ENCODE measurements at regions not wholly inside any gene's neighbourhood (a gene's known extent, or its start where the extent isn't known, plus 50 kb on each side); places are given as distances from the start of the nearest gene placed in this dataset.

GRCh38 chr18:21979171-21979560 is 190.2 kb upstream of the GATA6 start:
- TF ChIP-seq CTCF (IDR thresholded peaks at IDR 0.05) (no peak), POLR2A (IDR thresholded peaks at IDR 0.05) (no peak)
